Stimulated activated naive B cell treated with anti-CD40 and anti-IgM and Interleukin-4, amounts not matched to agents 10 μg/mL and 1 μg/mL and 100 μg/mL, for 72 hours (primary cell): ENCODE measurements at regions not wholly inside any gene's neighbourhood (a gene's known extent, or its start where the extent isn't known, plus 50 kb on each side); places are given as distances from the start of the nearest gene placed in this dataset.
"Not testable (repeated sequence)": the region's sequence is repeated elsewhere in the genome, so short reads cannot be mapped to it uniquely, and the experiment has no call there.

Source experiments
- ATAC-seq, 2 donors: fragments of 150-1000 bp; cut with Tn5 transposase; replicated peaks; 2 replicates each; pipeline ENCODE4 v1.10.0; 2021; ENCODE audit warnings: moderate library complexity in 1 of 2
- DNase-seq: peaks from one replicate; pipeline ENCODE4 v3.0.0; 2021
- H3K27ac Mint-ChIP-seq: one replicate; pipeline ENCODE4 v1.8.0; 2022; ENCODE audit warnings: mild to moderate bottlenecking, mixed read lengths
- H3K27me3 Mint-ChIP-seq, 2 donors: one replicate each; pipeline ENCODE4 v1.8.0; 2022; ENCODE audit warnings: mixed read lengths in 2 of 2
- H3K36me3 Mint-ChIP-seq, 2 donors: one replicate each; pipeline ENCODE4 v1.8.0; 2022; ENCODE audit warnings: mixed read lengths in 2 of 2, mild to moderate bottlenecking in 1 of 2
- H3K4me1 Mint-ChIP-seq, 2 donors: one replicate each; pipeline ENCODE4 v1.8.0; 2022; ENCODE audit warnings: mixed read lengths in 2 of 2, mild to moderate bottlenecking in 1 of 2
- H3K4me3 Mint-ChIP-seq, 2 donors: one replicate each; pipeline ENCODE4 v1.8.0; 2022; ENCODE audit warnings: mild to moderate bottlenecking in 2 of 2, mixed read lengths in 2 of 2, moderate library complexity in 1 of 2
- H3K9me3 Mint-ChIP-seq, 2 donors: one replicate each; pipeline ENCODE4 v1.8.0; 2022; ENCODE audit warnings: mixed read lengths in 2 of 2, mild to moderate bottlenecking in 1 of 2

DNA sequence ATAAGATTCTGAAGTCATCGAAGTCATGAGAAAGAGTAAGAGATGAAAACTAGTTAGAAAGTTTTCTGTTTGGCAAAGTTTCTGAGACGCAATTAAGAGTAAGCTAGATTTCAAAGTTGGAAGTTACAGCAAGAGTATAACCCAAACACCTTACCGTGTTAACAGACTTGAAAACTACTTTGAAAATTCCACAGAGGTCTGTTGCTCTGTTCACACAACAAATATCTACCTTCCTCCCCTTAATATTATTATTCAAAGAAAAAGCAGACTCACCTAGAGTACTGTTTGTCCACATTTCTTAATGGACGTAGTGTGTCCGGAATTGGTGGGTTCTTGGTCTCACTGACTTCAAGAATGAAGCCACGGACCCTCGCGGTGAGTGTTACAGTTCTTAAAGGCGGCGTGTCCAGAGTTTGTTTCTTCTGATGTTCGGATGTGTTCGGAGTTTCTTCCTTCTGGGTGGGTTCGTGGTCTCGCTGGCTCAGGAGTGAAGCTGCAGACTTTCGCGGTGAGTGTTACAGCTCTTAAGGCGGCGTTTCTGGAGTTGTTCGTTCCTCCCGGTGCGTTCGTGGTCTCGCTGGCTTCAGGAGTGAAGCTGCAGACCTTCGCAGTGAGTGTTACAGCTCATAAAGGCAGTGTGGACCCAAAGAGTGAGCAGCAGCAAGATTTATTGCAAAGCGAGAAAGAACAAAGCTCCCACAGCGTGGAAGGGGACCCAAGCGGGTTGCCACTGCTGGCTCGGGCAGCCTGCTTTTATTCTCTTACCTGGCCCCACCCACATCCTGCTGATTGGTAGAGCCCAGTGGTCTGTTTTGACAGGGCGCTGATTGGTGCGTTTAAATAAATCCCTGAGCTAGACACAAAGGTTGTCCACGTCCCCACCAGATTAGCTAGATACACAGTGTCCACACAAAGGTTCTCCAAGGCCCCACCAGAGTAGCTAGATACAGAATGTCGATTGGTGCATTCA, 165.1 kb upstream of the TEX13C start:
- not testable (repeated sequence) for H3K4me3 Mint-ChIP-seq, H3K9me3 Mint-ChIP-seq, H3K27ac Mint-ChIP-seq, H3K27me3 Mint-ChIP-seq, ATAC-seq, H3K36me3 Mint-ChIP-seq, H3K4me1 Mint-ChIP-seq, DNase-seq

DNA sequence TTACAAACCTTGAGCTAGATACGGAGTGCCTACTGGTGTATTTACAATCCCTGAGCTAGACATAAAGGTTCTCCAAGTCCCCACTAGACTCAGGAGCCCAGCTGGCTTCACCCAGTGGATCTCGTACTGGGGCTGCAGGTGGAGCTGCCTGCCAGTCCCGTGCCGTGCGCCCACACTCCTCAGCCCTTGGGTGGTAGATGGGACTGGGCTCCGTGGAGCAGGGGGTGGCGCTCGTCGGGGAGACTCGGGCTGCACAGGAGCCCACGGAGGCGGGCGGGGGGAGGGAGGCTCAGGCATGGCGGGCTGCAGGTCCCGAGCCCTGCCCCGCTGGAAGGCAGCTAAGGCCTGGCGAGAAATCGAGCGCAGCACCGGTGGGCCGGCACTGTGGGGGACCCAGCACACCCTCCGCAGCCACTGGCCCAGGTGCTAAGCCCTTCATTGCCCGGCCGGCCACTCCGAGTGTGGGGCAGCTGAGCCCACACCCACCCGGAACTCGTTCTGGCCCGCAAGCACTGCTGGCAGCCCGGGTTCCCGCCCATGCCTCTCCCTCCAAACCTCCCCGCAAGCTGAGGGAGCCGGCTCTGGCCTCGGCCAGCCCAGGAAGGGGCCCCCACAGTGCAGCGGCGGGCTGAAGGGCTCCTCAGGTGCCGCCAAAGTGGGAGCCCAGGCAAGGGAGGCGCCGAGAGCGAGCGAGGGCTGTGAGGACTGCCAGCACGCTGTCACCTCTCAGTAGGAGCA, 164.2 kb upstream of the TEX13C start:
- H3K4me3 Mint-ChIP-seq, H3K27me3 Mint-ChIP-seq: not testable (repeated sequence)

GRCh38 chrX:125170459-125170858, 149.2 kb upstream of the TEX13C start:
- ATAC-seq: no peak
- no peak overlapping the region for H3K27ac Mint-ChIP-seq

More for the DNA sequence above, 164.2 kb upstream of the TEX13C start:
- not testable (repeated sequence) for H3K4me1 Mint-ChIP-seq, H3K36me3 Mint-ChIP-seq, DNase-seq, H3K27ac Mint-ChIP-seq, H3K9me3 Mint-ChIP-seq, ATAC-seq

DNA sequence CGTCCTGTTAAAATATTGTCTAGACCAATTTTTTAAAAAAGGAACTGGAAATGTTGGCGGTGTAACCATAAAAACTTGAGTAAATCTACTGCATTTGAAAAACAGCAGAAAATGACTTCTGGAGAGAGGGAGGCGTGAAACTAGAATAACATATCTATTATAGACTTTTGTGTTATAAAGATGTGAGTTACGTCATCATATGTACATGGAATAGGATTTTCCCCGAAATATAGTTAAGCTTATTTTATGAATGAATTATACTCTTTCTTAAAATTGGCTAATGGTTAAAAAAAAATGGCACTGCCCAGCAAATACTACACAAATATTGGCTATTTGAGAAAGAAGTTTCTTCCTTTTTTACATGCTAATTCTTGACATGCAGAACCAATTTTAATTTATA, 147.1 kb upstream of the TEX13C start:
- no peak for ATAC-seq
- Mint-ChIP-seq H3K4me1 (no peaks in the 10 kb centered on the region), H3K4me3 (no peak overlapping the region), H3K9me3 (peaks cover 0 to 1% of the 10 kb centered on the region in 2 donors), H3K27ac (no peak overlapping the region), H3K36me3 (no peaks in the 10 kb centered on the region), H3K27me3 (no peaks in the 10 kb centered on the region)
- no peak for DNase-seq

More at GRCh38 chrX:125170459-125170858, 149.2 kb upstream of the TEX13C start:
- no peak for DNase-seq
- Mint-ChIP-seq H3K36me3 (no peaks in the 10 kb centered on the region), H3K4me1 (no peaks in the 10 kb centered on the region), H3K27me3 (no peaks in the 10 kb centered on the region), H3K9me3 (peaks cover 0 to 1% of the 10 kb centered on the region in 2 donors), H3K4me3 (no peak overlapping the region)

GRCh38 chrX:125175991-125176584, 143.6 kb upstream of the TEX13C start:
- H3K9me3 Mint-ChIP-seq: peaks cover 0 to 1% of the 10 kb centered on the region in 2 donors
- no peak overlapping the region for H3K27ac Mint-ChIP-seq
- no peaks in the 10 kb centered on the region for H3K27me3 Mint-ChIP-seq
- DNase-seq: no peak
- H3K4me1 Mint-ChIP-seq: no peaks in the 10 kb centered on the region
- no peaks in the 10 kb centered on the region for H3K36me3 Mint-ChIP-seq
- no peak overlapping the region for H3K4me3 Mint-ChIP-seq
- no peak for ATAC-seq

DNA sequence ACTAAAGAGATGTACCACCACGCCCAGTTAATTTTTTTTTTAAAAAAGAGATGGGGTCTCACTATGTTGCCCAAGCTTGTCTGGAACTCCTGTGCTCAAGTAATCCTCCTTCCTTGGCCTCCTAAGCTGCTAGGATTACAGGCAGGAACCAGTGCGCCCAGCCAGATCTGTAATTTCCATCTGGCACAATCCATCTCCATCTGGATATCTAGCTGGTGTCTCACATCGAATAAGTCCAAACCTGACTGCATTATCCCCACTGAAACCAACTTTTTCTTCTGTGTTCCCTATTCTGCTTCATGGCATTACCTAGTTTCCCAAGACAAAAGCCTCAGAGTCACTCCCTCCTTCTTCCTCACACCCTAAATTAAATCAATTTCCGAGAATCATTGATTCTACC, 125.8 kb upstream of the TEX13C start:
- Mint-ChIP-seq H3K27ac (no peak overlapping the region), H3K4me3 (no peak overlapping the region), H3K36me3 (no peaks in the 10 kb centered on the region), H3K4me1 (no peaks in the 10 kb centered on the region), H3K27me3 (no peaks in the 10 kb centered on the region), H3K9me3 (peaks cover 0 to 3% of the 10 kb centered on the region in 2 donors)
- ATAC-seq (no peak), DNase-seq (no peak)

DNA sequence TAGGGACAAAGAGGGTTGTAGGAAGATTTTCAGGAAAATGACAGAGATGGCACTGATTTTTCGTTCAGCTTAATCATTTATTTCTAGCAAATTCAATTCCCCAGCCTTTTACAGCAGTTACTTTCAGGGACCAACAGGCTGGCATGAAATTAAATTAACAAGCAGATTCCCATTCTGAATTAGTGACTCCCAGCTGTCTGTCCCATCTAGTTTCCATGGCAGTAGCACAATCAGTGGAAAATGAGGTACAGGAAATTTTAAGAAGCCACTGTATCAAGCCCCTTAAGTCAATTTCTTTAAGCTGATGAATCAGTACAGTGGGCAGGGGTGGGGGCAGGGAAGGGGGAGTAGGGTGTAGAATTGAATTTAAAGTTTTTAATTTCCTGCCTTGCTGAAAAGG, 121.1 kb upstream of the TEX13C start:
- Mint-ChIP-seq H3K4me1 (peaks cover 0 to 5% of the 10 kb centered on the region in 2 donors), H3K36me3 (no peaks in the 10 kb centered on the region), H3K9me3 (peaks cover 0 to 3% of the 10 kb centered on the region in 2 donors), H3K27ac (no peak overlapping the region), H3K27me3 (peaks cover 12 to 13% of the 10 kb centered on the region in 2 donors), H3K4me3 (no peak overlapping the region)
- ATAC-seq (no peak), DNase-seq (no peak)

DNA sequence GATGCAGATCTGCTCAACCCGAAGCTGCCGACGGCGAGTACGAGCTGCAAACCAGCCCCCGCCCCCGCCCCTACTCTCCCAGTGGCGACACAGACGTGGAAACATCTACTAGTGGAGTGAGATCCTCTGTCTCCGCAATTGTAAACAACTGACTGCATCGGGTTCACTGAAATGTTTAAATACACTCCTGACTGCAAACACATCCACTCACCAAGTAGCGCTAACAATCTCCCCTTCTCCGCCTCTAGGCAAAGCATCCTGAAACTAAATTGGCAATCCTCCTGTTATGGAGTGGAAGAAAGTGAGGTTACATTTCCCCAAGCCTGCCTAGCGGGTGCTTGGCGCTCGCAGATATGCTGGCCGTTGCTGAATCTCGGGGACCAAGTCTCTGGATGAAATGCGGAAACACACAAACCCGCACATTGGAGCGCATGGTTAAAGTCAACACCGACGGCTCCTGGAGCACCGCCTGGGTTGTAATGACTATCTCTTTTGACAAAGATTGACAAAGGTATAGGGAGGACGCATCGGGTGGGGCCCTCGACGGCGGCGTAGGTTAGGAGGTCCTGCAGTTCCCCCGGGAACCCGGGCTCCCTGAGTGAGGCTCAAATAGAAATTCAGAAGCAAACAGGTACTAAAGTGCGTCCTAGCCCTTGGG, 117.0 kb upstream of the TEX13C start:
- no peaks in the 10 kb centered on the region for H3K36me3 Mint-ChIP-seq
- no peaks in the 10 kb centered on the region for H3K9me3 Mint-ChIP-seq
- ATAC-seq (no peak), DNase-seq (no peak)
- peak overlapping the region; percentile 70 for H3K27ac Mint-ChIP-seq
- peak overlapping the region in 1 of 2 donors; percentile 15 for H3K4me3 Mint-ChIP-seq
- H3K4me1 Mint-ChIP-seq: peaks cover 6% of the 10 kb centered on the region in 2 donors
- peaks cover 30 to 35% of the 10 kb centered on the region in 2 donors for H3K27me3 Mint-ChIP-seq

DNA sequence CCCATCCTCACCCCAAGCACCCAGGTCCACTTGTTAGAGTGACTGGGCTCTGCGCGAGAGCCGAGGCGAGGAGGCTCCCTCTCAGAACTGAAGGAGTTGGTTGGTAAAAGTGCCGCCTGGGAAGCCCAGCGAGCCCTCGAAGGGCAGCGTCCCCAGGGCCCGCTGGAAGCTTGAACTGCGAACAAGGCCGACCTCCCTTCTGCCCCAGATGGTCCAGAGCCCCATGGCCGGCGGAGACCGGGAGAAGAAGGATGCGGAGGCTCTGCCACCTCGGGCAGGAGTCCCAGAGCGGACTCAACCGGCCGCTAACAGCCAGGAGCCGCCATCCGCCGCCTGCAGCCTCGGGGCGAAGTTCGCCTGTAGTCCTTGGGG, 116.3 kb upstream of the TEX13C start:
- ATAC-seq (no peak), DNase-seq (no peak)
- Mint-ChIP-seq H3K9me3 (no peaks in the 10 kb centered on the region), H3K27ac (peak overlapping the region; percentile 70), H3K4me1 (peaks cover 6% of the 10 kb centered on the region in 2 donors), H3K36me3 (no peaks in the 10 kb centered on the region), H3K27me3 (peaks cover 30 to 35% of the 10 kb centered on the region in 2 donors), H3K4me3 (no peak overlapping the region)

DNA sequence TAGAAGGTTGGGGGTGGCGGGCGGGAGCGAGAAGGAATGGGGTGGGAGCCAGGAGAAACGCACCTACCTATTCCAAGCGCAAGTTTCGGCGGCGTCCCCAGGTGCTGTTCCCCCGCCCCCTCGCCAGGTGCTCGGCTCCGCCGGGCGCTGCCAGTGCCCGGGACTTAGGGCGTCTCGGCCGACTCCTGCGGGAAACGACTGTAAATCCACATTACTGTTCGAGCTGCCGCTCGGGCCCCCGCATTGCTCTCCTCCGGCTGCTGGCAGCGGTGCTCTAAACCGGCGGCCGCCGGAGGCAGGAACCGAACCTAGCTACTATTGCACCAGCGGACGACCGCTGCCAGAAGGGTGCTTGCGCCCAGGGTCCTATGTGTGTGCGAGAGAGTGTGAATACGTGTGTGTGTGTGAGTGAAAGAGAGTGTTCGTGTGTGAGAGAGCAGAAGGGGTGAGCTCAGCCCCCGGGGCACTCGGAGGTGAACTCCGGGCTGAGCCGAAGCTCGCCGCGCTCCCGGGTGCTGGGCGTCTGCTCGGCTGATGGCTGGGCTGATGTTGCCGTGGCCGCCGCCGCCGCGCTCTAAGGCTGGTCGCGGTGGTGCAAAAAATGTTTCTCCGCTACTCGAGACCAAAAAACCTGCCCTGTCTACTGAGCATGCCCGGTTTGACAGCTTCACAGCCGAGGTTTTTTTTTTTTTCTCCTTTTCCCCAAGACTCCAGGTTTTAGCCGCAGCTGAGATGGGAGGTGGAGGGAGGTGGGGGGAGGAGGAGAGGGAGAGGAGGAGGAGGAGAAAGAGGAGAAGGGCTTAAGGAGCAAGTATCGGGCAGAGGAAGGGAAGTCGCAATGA, 115.7 kb upstream of the TEX13C start:
- DNase-seq (no peak), ATAC-seq (no peak)
- H3K4me3 Mint-ChIP-seq: peak overlapping the region in 1 of 2 donors; percentile 29
- H3K36me3 Mint-ChIP-seq: no peaks in the 10 kb centered on the region
- H3K27ac Mint-ChIP-seq: peak overlapping the region; percentile 14
- H3K27me3 Mint-ChIP-seq: peaks cover 30 to 35% of the 10 kb centered on the region in 2 donors
- H3K4me1 Mint-ChIP-seq: peaks cover 6% of the 10 kb centered on the region in 2 donors
- no peaks in the 10 kb centered on the region for H3K9me3 Mint-ChIP-seq

DNA sequence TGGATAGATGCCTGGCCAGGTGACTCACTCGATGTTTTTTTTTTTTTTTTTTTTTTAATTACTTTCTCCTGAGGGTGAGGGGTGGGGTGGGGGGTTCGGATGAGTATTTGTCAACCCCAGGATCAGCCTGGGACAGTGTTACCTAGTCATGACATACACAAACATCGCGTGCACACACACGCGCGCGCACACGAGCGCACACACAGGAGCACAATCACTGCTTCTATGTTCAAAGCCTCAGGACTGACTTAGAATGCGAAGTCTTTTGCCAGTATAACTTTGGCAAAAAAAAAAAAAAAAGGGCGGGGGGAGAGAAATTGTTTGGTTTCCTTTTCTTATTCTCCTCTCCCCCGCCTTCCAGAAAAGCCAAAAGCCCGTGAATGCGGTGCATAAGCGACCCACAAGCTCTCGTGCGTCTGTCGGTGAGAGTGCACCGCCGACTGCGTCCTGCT, 115.0 kb upstream of the TEX13C start:
- ATAC-seq: no peak
- H3K4me3 Mint-ChIP-seq: no peak overlapping the region
- H3K27me3 Mint-ChIP-seq: peaks cover 30 to 35% of the 10 kb centered on the region in 2 donors

GRCh38 chrX:125205133-125205917, 114.3 kb upstream of the TEX13C start:
- no peak for DNase-seq
- Mint-ChIP-seq H3K36me3 (no peaks in the 10 kb centered on the region), H3K27ac (no peak overlapping the region), H3K4me1 (peaks cover 6% of the 10 kb centered on the region in 2 donors), H3K4me3 (peak overlapping the region in 1 of 2 donors; percentile 35), H3K27me3 (peaks cover 30 to 35% of the 10 kb centered on the region in 2 donors), H3K9me3 (no peaks in the 10 kb centered on the region)
- ATAC-seq: no peak

More for the DNA sequence above, 115.0 kb upstream of the TEX13C start:
- Mint-ChIP-seq H3K9me3 (no peaks in the 10 kb centered on the region), H3K36me3 (no peaks in the 10 kb centered on the region), H3K27ac (no peak overlapping the region), H3K4me1 (peaks cover 6% of the 10 kb centered on the region in 2 donors)
- DNase-seq: no peak
